Keratinocyte (primary cell): ENCODE measurements at regions not wholly inside any gene's neighbourhood (a gene's known extent, or its start where the extent isn't known, plus 50 kb on each side); places are given as distances from the start of the nearest gene placed in this dataset.

Source experiments
- DNase-seq: peaks from one replicate; pipeline ENCODE4 v3.0.0-alpha.2; 2011; ENCODE audit warnings: low read depth, missing footprints, low spot score
- FAIRE-seq: peaks from 2 replicates; lab custom pipeline; 2011; peaks lifted over from hg19 to GRCh38; lab: Jason Lieb, UNC
- H2AFZ ChIP-seq: 2 replicates; pipeline ENCODE4 v1.6.0; 2012; ENCODE audit warnings: low read length, control low read depth, inconsistent platforms; ENCODE audit not compliant: control insufficient read depth
- H3K27ac ChIP-seq: 2 replicates; pipeline ENCODE4 v1.5.1; 2011; ENCODE audit warnings: low read length; ENCODE audit not compliant: control insufficient read depth, insufficient read depth
- H3K27me3 ChIP-seq: 3 replicates; pipeline ENCODE4 v1.6.0; 2011; ENCODE audit warnings: low read length; ENCODE audit not compliant: control insufficient read depth, insufficient read depth; ENCODE audit errors: extremely low read depth
- H3K36me3 ChIP-seq, 2 experiments: 2 replicates in 1 of 2; 3 replicates in 1 of 2; pipeline ENCODE4 v1.5.1; 2011; ENCODE audit warnings: low read length in 2 of 2, mild to moderate bottlenecking in 1 of 2; ENCODE audit not compliant: control insufficient read depth in 2 of 2, insufficient read depth in 2 of 2; ENCODE audit errors: extremely low read depth in 1 of 2
- H3K4me1 ChIP-seq: 3 replicates; pipeline ENCODE4 v1.5.1; 2011; ENCODE audit warnings: low read length; ENCODE audit not compliant: control insufficient read depth, insufficient read depth; ENCODE audit errors: extremely low read depth
- H3K4me2 ChIP-seq: 3 replicates; pipeline ENCODE4 v1.6.0; 2011; ENCODE audit warnings: low read depth, low read length; ENCODE audit not compliant: control insufficient read depth, insufficient read depth; ENCODE audit errors: extremely low read depth
- H3K4me3 ChIP-seq, 3 experiments: fragments of 200-600 bp in 1 of 3; sonication (generic) in 1 of 3; 2 replicates in 2 of 3; 3 replicates in 1 of 3; pipeline ENCODE4 v1.5.1; 2011 to 2016; ENCODE audit warnings: low read length in 3 of 3, mild to moderate bottlenecking in 3 of 3, control low read depth in 2 of 3, inconsistent platforms in 1 of 3, low read depth in 1 of 3, mixed read lengths in 1 of 3, mixed run types in 1 of 3, moderate library complexity in 1 of 3; ENCODE audit not compliant: control insufficient read depth in 2 of 3, insufficient read depth in 2 of 3; ENCODE audit errors: extremely low read depth in 1 of 3
- H3K79me2 ChIP-seq: 2 replicates; pipeline ENCODE4 v1.6.0; 2012; ENCODE audit warnings: low read length; ENCODE audit not compliant: control insufficient read depth, insufficient read depth
- H3K9ac ChIP-seq: 3 replicates; pipeline ENCODE4 v1.6.0; 2011; ENCODE audit warnings: low read length; ENCODE audit not compliant: control insufficient read depth, insufficient read depth; ENCODE audit errors: extremely low read depth
- H3K9me1 ChIP-seq: 3 replicates; pipeline ENCODE4 v1.6.0; 2011; ENCODE audit warnings: low read length; ENCODE audit not compliant: control insufficient read depth, insufficient read depth; ENCODE audit errors: extremely low read depth
- H3K9me3 ChIP-seq: 2 replicates; pipeline ENCODE4 v1.5.1; 2012; ENCODE audit warnings: low read depth, low read length; ENCODE audit not compliant: control insufficient read depth
- H4K20me1 ChIP-seq: 3 replicates; pipeline ENCODE4 v1.6.0; 2011; ENCODE audit warnings: low read length; ENCODE audit not compliant: control insufficient read depth, insufficient read depth; ENCODE audit errors: extremely low read depth
- CTCF ChIP-seq, 3 experiments: IDR thresholded peaks in 1 of 3; conservative IDR thresholded peaks in 1 of 3; optimal IDR thresholded peaks in 1 of 3; 2 replicates in 2 of 3; 3 replicates in 1 of 3; pipeline versions ENCODE3 to v1.5.1; 2011; ENCODE audit warnings: low read length in 3 of 3, mild to moderate bottlenecking in 3 of 3, moderate library complexity in 2 of 3, control low read depth in 1 of 3, inconsistent platforms in 1 of 3; ENCODE audit not compliant: insufficient read depth in 2 of 3; ENCODE audit errors: extremely low read depth in 1 of 3
- EZH2 ChIP-seq: IDR thresholded peaks from one replicate; pipeline ENCODE4 v1.6.1; 2012; ENCODE audit warnings: inconsistent platforms, mild to moderate bottlenecking, low read length, moderate library complexity
- dilution Hi-C: fragments of 300-500 bp; cut with MboI; formaldehyde crosslinking; loops from one replicate; pipeline ENCODE4 v1.7.0; 2020; ENCODE audit warnings: low sequenced_read_pairs; ENCODE audit not compliant: extremely low pct_ligation_motif_present

GRCh38 chr17:34773036-34773435 lies 188.2 kb downstream of the CCT6B start:
- DNase-seq, result no peak
- no peak overlapping the region for H3K27ac ChIP-seq
- no peak overlapping the region for H3K9ac ChIP-seq
- H3K9me1 ChIP-seq, result no peaks in the 10 kb centered on the region
- TF ChIP-seq CTCF (optimal IDR thresholded peaks at IDR 0.05 in 1 of 3, IDR thresholded peaks at IDR 0.05 in 1 of 3, conservative IDR thresholded peaks at IDR 0.05 in 1 of 3; ENCODE audit: extremely low read depth in 1 of 3, insufficient read depth in 2 of 3, low read length in 3 of 3) (no peak), EZH2 (no peak)
- peaks cover 2% of the 10 kb centered on the region for H3K9me3 ChIP-seq
- no peak overlapping the region for H2AFZ ChIP-seq
- no peak overlapping the region for H3K4me2 ChIP-seq
- H3K4me1 ChIP-seq, result no peaks in the 10 kb centered on the region
- H3K36me3 ChIP-seq, result no peaks in the 10 kb centered on the region
- no peak for FAIRE-seq
- no peak overlapping the region for H3K4me3 ChIP-seq
- dilution Hi-C loops, result no loop called here
- no peaks in the 10 kb centered on the region for H3K79me2 ChIP-seq
- H3K27me3 ChIP-seq, result no peaks in the 10 kb centered on the region
- H4K20me1 ChIP-seq, result no peaks in the 10 kb centered on the region

- H3K27ac ChIP-seq, result no peak overlapping the region
- H3K9me1 ChIP-seq, result no peaks in the 10 kb centered on the region
- dilution Hi-C loops, result no loop called here
- no peak overlapping the region for H3K4me2 ChIP-seq
- H3K36me3 ChIP-seq, result no peaks in the 10 kb centered on the region
- FAIRE-seq (no peak), DNase-seq (no peak)
- peaks cover 2% of the 10 kb centered on the region for H3K9me3 ChIP-seq
- no peaks in the 10 kb centered on the region for H4K20me1 ChIP-seq
- no peaks in the 10 kb centered on the region for H3K27me3 ChIP-seq
- H2AFZ ChIP-seq, result no peak overlapping the region
- no peak for TF ChIP-seq EZH2
- no peak for TF ChIP-seq CTCF (optimal IDR thresholded peaks at IDR 0.05 in 1 of 3, IDR thresholded peaks at IDR 0.05 in 1 of 3, conservative IDR thresholded peaks at IDR 0.05 in 1 of 3; ENCODE audit: extremely low read depth in 1 of 3, insufficient read depth in 2 of 3, low read length in 3 of 3)
- no peaks in the 10 kb centered on the region for H3K79me2 ChIP-seq
- no peak overlapping the region for H3K4me3 ChIP-seq
- H3K9ac ChIP-seq, result no peak overlapping the region
- no peaks in the 10 kb centered on the region for H3K4me1 ChIP-seq
Measured at GRCh38 chr17:34771891-34772290, 189.4 kb downstream of the CCT6B start.
